Neutrophil (primary cell): ENCODE measurements at regions not wholly inside any gene's neighbourhood (a gene's known extent, or its start where the extent isn't known, plus 50 kb on each side); places are given as distances from the start of the nearest gene placed in this dataset.

Experiments used
- H3K27ac ChIP-seq: fragments of 200-600 bp; sonication (generic); 2 replicates; pipeline ENCODE4 v1.5.1; 2016; ENCODE audit warnings: mild to moderate bottlenecking, moderate library complexity
- H3K27me3 ChIP-seq: fragments of 200-600 bp; sonication (generic); 2 replicates; pipeline ENCODE4 v1.6.0; 2016; ENCODE audit warnings: mild to moderate bottlenecking
- H3K36me3 ChIP-seq: fragments of 200-600 bp; sonication (generic); 2 replicates; pipeline ENCODE4 v1.5.1; 2017
- H3K4me1 ChIP-seq, 2 experiments: fragments of 200-600 bp in 1 of 2; sonication (generic) in 1 of 2; 1 replicate in 1 of 2; 2 replicates in 1 of 2; pipeline versions ENCODE4 v1.5.1 to v1.6.1; 2013 to 2016; ENCODE audit warnings: low read depth in 1 of 2, low read length in 1 of 2, mild to moderate bottlenecking in 1 of 2, moderate library complexity in 1 of 2; ENCODE audit not compliant: control insufficient read depth in 1 of 2, insufficient read depth in 1 of 2
- H3K4me3 ChIP-seq, 2 experiments: fragments of 200-600 bp in 1 of 2; sonication (generic) in 1 of 2; 1 replicate in 1 of 2; 2 replicates in 1 of 2; pipeline ENCODE4 v1.5.1; 2013 to 2016; ENCODE audit warnings: low read depth in 1 of 2, low read length in 1 of 2, mild to moderate bottlenecking in 1 of 2, moderate library complexity in 1 of 2
- H3K9me3 ChIP-seq: fragments of 200-600 bp; sonication (generic); 2 replicates; pipeline ENCODE4 v1.5.1; 2016
- CTCF ChIP-seq: fragments of 200-600 bp; sonication (generic); IDR thresholded peaks from 2 replicates; pipeline ENCODE4 v1.5.1; 2016; ENCODE audit warnings: antibody characterized with exemption

GRCh38 chr10:42979721-42980467 is 97.0 kb upstream of the RET start:
- peaks cover 5 to 8% of the 10 kb centered on the region in 2 experiments for H3K4me1 ChIP-seq
- no peaks in the 10 kb centered on the region for H3K36me3 ChIP-seq
- H3K4me3 ChIP-seq: no peak overlapping the region
- TF ChIP-seq CTCF: no peak
- H3K27ac ChIP-seq: no peak overlapping the region
- no peaks in the 10 kb centered on the region for H3K9me3 ChIP-seq
- no peaks in the 10 kb centered on the region for H3K27me3 ChIP-seq

- Histone ChIP-seq H3K27ac (no peak overlapping the region), H3K9me3 (no peaks in the 10 kb centered on the region), H3K4me3 (no peak overlapping the region), H3K4me1 (no peaks in the 10 kb centered on the region), H3K36me3 (no peaks in the 10 kb centered on the region), H3K27me3 (no peaks in the 10 kb centered on the region)
- TF ChIP-seq CTCF: no peak
These were observed 96.1 kb upstream of the RET start for GRCh38 chr10:42980553-42981357.

GRCh38 chr10:42981358-42982236 is 95.3 kb upstream of the RET start:
- Histone ChIP-seq H3K27me3 (no peaks in the 10 kb centered on the region), H3K36me3 (no peaks in the 10 kb centered on the region), H3K27ac (no peak overlapping the region), H3K4me3 (no peak overlapping the region), H3K4me1 (no peaks in the 10 kb centered on the region), H3K9me3 (no peaks in the 10 kb centered on the region)
- no peak for TF ChIP-seq CTCF

- no peaks in the 10 kb centered on the region for H3K9me3 ChIP-seq
- no peak overlapping the region for H3K4me3 ChIP-seq
- no peak for TF ChIP-seq CTCF
- H3K4me1 ChIP-seq: peaks cover 0 to 4% of the 10 kb centered on the region in 2 experiments
- H3K36me3 ChIP-seq: no peaks in the 10 kb centered on the region
- no peak overlapping the region for H3K27ac ChIP-seq
- no peaks in the 10 kb centered on the region for H3K27me3 ChIP-seq
These were observed 93.9 kb upstream of the RET start for GRCh38 chr10:42982891-42983506.

- H3K36me3 ChIP-seq: no peaks in the 10 kb centered on the region
- H3K4me3 ChIP-seq: no peak overlapping the region
- H3K9me3 ChIP-seq: no peaks in the 10 kb centered on the region
- no peak for TF ChIP-seq CTCF
- H3K27me3 ChIP-seq: no peaks in the 10 kb centered on the region
- no peak overlapping the region for H3K27ac ChIP-seq
- H3K4me1 ChIP-seq: peaks cover 0 to 4% of the 10 kb centered on the region in 2 experiments
These were observed 93.3 kb upstream of the RET start for GRCh38 chr10:42983591-42983990.
